ENCODE measurements at regions not wholly inside any gene's neighbourhood (a gene's known extent, or its start where the extent isn't known, plus 50 kb on each side); places are given as distances from the start of the nearest gene placed in this dataset.

DNA sequence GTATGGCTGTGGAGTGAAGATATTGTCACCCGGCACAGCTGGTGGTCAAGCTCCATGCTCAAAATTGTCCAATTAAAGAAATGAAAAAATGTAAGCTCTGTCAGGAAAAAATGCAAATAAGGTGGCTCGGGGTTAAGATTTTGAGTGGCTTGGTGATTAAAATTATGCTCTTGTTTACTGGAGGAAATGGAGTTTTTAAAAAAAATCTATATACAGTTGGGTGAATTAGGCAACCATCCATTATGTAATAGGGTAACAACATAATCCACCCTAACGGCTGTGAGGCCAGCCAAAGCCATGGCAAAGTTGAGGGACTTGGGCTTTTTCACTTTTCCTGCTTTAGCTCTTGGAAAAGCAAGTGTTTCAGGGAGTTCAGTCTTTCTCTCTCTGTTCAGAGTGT lies 260.8 kb upstream of the HABP2 start:
- no peak for DNase-seq

DNA sequence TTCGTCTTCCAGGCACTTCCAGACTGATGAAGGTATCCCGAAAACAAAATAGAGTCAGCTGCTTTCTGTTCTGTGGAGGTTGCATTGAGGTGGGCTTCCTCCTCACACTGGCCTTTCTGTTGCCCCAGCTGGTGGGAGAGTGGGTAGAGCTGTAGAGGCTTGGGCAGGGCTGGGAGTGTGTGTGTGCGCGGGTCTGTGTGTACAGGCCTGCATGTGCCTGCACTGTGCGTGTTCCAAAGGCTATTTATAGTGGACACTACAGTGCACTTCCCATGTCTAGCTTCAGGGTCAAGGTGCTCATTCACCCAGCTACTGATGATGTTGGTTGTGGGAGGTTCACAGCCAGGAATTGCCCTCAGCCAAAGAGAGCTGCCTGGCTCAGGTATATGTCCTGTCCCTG lies 260.1 kb upstream of the HABP2 start:
- no peak for DNase-seq

DNA sequence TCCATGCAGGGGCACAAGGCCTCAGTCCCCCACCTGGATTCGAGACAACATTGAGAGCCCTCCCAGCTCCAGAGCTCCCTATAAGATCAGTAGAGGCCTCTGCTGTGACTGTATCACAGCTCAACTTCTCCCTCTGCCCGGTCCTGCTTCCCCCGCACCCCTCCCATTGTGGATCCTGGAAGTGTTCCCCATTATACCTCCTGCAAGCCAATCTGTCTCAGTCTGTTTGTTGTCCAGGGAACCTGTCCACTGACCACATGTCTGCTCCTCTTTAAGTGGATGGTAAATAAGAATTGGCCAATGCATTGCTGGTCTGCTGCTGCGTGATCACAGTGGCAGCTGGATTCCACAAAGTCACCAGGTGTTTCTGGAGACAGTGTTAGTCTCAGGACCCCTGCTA lies 259.7 kb upstream of the HABP2 start:
- DNase-seq, result no peak

DNA sequence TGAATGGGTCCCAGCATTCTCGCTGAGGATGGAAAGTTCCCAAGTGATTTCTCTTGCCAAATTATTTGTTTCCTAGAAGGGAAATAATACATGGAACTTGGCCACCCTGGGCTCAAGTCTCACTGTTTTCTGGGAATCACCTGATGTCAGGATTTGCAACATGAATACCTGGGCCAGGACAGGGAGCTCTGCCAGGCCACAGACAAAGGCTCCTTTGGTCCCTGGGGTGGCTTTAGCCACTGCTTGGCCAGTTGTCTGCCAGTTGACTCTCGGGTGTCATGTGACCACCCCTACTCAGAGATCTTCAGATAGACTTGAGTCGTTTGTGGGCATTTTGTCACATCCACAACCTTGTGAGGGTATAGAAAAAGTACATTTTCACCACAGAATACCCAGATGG lies 258.0 kb upstream of the HABP2 start:
- DNase-seq, result no peak

DNA sequence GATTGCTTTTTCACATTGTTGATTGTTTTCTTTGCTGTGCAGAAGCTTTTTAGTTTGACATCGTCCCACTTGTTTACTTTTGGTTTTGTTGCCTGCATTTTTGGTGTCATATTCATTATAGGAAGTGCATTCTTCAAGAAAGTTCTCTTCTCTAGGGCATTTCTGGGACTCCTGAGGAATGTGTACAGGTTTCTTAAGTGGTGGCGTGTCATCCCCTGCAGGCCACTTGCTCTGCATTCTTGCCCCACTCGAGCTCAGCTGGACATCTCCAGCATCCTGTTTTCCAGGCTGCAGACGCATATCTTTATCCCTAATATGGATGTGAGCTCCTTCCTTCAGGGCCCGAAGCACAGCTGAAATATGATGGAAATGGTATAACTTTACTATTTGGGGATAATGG lies 255.6 kb upstream of the HABP2 start:
- DNase-seq, result no peak

DNA sequence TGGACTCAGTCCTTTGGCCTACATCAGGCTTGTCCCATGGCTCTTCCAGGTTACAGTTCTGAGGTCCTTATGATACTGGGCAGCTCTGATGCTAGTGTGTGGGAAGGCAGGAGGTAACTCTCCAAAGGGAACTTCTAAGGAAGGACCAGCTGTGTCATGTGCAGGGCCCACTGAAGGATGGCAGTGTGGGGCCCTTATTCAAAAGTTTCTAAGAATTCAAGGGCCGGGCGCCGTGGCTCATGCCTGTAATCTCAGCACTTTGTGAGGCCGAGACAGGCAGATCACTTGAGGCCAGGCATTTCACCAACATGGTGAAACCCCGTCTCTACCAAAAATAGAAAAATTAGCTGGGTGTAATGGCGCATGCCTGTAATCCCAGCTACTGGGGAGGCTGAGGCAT lies 254.2 kb upstream of the HABP2 start:
- DNase-seq, result no peak

DNA sequence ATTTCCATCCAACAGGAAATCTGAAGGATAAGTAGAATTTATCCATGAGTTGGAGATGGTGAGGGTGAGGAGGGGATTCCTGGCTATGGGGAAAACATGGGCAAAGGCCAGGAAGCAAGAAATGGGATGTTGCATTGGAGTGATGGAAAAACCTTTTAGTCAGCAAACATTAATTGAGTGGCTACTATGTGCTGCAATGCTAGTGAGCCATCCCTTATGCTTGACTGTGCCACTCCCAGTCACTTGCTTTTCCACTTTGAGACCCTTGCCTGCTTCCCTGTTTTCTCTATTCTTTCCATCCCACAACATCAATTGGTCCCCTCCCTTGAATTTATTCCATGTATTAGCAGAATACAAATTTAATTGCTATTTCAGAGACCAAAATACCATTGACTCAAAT lies 252.7 kb upstream of the HABP2 start:
- no peak for DNase-seq

DNA sequence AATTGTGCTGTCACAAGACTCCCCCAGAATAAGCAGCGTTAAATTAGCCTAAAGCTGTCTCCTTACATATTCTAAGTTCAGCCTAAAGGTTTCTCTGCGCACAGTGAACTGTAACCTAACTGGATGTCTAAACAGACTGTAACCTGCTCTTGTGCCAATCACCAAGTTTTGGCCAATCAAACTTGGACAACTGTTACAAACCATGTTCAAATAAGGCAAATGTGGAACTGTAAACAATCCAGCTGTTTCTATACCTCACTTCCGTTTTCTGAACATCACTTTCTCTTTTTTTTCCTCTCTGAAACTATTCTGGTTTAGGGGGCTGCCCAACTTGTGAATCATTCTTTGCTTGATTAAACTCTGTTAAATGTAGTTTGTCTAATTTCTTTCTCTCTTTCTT lies 252.2 kb upstream of the HABP2 start:
- no peak for DNase-seq

DNA sequence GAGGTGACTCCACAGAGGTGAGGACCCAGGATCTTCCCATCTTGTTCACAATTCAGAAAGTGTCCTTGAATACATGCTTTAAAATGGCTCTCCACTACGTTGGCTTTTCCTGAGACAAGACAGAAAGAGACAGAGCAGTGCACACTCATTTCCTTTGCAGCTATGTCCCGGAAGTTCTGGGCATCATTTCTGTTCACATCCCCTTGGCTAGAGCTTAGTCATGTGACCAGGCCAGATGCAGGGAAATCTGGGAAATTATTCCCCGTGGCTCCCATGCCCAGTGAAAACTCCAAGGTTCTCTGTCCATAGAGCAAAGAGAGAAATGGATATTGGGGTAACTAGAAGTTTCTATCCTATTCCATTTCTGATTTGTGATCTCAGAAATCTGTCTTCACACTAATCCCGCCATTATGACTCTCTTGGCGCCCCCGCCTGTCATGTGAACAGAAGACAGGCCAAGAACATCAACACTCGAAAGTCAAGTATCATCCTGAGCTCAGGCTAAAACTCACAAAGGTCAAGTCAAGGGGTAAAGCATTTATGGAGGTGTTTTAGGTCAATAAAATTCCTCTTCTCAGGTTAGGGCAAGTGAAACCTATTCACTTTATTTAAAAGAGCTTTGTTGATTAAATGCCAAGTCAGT lies 251.4 kb upstream of the HABP2 start:
- DNase-seq, result no peak

DNA sequence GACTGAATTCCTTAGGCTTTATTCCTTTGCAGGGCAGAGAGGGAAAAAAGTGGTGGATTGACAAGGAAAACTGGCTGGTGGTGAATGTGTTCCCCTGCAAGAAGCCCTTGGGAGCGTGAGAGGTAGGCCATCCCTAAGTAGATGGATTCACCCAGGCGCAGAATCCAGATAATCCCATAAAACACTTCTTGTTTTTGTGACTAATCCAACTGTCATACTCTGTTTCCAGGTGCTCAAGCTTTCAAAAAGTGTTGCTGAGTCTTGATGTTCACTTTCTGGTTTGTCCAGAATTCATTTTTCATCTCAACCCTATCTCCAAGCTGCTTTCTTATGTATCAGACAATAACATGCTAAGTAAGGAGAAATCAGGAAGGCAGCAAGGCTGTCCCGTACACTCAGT lies 250.8 kb upstream of the HABP2 start:
- DNase-seq, result no peak

DNA sequence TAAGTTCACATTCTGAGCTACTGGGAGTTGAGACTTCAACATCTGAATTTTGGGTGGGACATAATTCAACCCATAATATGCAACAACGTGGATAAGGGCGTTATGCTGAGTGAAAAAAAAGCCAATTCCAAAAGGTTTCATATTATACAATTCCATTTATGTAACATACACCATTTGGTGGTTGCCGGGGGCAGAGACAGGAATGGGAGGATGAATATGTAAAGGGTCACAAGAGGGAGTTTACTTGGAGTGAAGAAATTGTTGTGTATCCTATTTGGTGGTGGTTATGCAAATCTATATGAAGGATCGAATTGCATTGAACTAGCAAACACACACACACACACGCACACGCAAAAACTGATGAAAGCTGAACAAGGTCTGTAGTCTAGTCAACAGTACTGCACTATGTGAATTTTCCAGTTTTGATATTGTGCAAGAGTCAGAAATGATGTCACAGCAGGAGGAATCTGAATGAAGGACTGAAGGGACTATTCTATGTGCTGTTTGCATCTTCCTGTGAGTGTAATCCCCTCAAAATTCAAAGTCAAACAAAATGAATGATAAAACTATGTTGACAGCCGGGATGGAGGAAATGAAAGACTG lies 249.2 kb upstream of the HABP2 start:
- no peak for DNase-seq

DNA sequence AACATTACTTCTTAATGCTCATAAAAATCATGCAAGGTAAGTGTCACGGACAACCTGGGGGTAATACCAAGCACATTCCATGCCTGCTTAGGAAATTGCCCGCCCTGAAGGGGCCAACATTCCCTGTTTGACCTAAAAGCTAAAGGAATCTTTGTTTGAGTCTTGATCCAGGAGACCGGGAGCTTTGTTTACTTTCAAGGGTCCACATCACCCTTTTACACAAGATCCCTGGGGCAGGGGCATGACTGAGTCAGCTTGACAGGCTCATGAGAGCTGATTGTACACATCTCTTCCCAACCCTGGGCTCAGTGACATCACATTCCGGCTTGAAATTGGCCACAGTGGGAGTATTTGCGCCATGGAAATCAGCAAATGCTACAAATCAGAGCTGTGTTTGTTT lies 248.1 kb upstream of the HABP2 start:
- no peak for DNase-seq

DNA sequence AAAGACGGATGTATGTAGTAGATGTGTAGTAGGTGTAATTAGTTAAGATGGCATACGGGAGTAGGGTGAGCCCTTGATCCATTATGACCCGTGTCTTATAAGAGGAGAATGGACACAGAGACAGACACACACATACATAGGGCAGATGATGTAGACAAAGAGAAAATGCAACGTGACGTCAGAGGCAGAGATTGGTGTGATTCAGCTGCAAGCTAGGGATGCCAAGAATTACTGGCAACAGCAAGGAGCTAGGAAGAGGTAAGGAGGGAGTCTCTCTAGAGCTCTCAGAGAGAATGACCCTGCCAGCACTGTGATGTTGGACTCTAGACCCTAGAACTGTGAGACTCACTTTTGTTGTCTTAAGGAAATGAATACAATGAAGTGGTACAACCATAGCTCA lies 247.0 kb upstream of the HABP2 start:
- DNase-seq, result no peak

DNA sequence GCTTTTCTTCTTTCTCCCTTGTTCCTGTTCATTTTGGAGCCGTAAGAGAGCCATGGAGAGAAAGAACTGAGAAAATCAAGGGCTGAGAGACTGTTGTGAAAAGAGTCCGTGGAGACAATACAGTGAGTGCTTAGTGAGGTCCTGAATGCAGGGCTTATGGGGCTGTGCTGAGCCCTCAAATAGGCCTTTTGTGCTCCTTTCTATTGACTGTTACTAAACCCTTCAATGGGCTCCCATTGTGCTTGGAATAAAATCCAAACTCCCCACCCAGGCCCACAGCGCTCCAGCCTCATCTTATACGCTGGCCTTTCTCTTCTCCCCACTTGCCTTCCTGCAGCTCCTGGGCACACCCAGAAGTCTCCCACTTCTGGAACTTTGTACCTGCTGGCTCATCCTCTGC lies 243.1 kb upstream of the HABP2 start:
- no peak for DNase-seq

DNA sequence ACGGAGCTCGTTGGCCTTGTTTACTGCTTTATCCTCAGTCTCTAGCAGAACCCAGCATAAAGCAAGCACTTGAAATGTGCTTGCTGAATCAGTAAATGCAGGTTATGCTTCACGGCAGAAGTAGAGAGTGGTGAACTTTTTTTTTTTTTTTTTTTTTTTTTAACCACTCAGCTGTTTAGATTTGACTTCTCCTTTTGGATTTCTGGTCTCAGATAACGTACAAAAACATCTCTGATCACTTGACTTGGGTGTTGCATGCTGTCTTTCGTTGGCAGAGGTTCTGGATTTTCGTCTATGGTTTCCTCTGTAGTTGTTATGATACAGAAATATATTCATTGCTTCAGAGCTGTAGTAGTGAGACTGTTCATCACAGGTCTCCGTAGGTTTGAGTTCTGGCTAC lies 242.5 kb upstream of the HABP2 start:
- no peak for DNase-seq

DNA sequence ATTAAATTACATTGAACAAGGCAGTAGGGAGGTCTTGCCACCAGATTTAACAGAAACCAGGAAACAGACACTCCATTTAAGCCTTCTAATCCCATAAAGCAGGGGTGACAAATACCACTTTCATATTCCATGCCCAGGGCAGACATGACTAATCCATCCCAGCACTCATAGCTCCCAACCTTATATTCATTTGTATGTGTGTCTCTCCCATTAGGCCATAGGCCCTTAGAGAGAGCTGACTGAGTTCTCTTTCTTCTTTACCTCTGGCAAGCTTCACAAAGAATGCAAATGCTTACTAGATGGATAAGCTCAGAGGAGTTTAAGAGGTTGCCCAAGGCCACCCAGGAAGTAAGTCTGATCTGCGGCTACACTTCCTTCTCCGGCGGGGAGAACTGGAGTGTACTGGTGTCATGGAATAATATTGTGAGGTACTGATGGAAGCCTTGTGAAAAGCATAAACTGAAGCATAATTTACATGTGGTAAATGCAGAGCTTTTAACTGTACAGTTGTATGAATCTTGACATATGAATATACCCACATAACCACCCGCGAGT lies 239.7 kb upstream of the HABP2 start:
- no peak for DNase-seq

DNA sequence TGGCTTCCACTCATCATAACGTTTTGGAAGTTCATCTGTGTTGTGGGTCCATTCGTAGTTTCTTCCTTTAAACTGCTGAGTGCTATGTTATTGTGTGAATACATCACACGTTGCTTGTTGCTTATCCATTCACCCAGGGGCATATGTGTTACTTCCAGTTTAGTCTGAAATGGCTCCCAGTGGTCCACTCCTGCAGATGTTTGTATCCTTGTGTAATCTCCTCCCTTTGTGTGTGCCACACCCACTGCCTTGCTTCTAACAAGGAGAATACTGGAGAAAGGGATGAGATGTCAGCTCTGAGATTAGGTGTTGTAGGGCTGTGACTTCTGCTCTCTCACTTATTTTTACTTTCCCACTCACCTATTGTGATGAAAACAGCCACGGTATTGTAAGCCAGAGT lies 239.1 kb upstream of the HABP2 start:
- DNase-seq, result no peak

DNA sequence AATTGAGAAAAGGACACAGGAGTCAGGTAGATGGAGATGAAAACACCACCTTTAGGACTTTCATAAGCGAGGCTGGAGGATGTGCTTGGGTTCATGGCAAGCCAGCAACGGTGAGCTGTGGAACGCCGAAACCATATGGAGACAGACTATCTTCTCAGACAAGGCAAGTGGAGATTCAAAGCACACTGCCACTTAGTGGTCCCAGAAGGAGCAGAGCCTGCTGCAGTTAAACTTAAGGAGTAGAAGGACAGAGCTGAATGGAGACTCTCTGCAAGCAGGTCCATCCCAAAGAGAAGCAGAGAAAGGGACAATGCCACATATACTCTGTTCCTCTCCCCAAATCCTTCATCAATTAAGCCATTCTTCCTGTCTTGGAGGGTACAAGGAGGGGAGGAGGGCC lies 236.3 kb upstream of the HABP2 start:
- no peak for DNase-seq

DNA sequence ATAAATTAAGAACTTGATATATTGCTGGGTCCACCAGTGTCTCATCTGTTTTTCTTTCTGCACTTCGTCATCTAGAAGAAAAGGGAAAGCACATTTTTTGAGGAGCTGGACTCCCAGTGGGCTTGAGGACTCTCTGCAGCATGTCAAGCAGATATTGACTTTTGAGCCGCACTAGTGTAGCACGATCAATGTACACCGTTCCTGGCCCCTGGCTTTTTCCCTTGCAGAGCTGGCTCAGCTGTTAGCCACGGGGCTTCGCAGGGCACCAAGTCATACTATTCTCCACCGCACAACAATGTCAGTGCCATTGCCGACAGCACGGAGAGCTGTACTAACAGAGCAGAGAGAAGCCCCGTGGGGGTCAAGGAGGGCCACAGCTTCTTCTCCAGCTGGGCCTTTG lies 235.4 kb upstream of the HABP2 start:
- DNase-seq, result no peak

DNA sequence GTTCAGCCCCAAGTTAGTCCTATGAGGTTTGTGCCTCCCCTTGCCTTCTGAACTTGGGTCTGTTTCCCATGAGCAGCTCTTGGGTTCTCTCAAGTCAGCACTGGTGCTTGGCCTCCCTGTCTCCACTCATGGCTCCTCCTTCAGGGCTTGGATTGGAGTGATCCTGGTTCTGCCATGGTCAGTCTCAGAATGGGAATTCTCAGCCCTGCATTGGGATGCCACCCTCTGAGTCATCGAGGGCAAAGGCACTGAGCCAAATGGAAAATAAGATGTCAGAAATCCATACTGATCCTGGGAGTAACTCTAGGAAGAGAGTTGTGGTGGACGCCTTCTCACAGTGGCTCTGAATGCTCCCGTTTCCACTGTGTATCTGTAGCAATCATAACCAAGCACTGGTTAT lies 233.4 kb upstream of the HABP2 start:
- DNase-seq, result no peak

DNA sequence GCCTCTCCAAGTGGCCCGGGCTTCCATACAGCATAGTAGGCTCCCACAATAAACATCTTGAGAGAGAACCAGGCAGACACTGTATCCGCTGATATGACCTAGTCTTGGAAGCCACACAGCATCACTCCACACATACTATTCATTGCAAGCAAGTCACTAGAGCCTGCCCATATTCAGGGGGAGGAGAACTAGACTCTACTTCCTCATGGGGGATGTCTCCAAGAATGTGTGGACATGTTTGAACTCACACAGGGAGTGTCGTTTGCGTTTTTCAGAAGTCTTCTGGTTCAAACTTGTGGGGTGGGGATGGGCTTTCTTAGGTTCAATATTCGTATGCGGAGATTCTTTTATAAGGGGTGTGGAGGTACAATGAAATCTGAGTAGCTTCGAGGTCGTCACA lies 232.6 kb upstream of the HABP2 start:
- no peak for DNase-seq

DNA sequence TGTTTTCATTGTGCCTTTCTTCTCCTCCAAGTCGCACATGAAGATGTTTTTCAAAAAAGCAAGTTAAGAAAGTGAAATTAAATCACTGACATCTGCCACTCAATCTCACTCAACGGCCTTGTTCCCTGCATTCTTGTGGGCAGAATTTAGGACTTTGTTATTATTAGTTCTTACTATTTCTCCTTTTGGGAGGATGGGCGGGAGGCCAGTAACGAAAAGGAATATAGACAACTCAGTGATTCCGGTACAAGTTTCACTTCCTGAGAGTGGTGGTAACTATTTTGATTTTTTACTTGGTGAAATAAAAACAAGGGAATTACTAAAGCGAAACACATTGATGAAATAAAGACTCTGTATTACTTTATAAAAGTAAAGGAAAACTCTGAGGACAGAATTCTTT lies 231.9 kb upstream of the HABP2 start:
- DNase-seq, result no peak

DNA sequence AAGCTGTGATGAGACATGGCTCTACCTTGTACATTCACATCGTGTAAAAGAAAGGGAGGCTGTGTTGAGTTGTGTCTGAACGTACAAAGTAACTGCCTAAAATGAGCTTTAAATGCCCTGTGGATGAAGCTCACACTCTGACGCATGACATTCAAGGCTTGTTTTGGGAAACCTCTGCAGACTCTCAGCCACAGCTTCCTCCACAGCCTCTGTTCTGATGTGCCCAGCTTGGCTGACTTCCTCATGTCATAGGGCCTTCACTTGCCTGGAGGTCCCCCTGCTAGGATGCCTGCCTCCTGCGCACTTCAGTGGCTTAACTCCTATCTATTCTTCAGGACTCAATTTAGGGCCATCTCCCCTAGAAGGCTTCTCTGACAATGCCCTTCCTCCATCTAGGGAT lies 230.0 kb upstream of the HABP2 start:
- no peak for DNase-seq

DNA sequence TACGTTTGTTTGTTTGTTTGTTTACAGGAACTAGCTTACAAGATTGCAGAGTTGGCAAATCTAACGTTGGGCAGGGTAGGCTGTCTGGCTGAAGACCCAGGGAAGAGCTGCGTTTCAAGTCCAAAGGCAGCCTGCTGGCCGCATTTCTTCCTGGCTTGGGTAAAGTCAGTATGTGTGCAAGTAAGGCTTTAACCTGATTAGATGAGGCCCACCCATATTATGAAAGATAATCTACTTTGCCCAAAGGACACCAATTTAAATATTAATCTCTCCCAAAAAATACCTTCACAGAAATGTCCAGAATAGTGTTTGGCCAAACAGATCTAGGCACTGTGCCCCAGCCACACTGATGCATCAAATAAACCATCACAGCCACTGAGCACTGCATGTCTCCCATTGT lies 228.9 kb upstream of the HABP2 start:
- no peak for DNase-seq
